ENCODE measurements at regions not wholly inside any gene's neighbourhood (a gene's known extent, or its start where the extent isn't known, plus 50 kb on each side); places are given as distances from the start of the nearest gene placed in this dataset.

DNA sequence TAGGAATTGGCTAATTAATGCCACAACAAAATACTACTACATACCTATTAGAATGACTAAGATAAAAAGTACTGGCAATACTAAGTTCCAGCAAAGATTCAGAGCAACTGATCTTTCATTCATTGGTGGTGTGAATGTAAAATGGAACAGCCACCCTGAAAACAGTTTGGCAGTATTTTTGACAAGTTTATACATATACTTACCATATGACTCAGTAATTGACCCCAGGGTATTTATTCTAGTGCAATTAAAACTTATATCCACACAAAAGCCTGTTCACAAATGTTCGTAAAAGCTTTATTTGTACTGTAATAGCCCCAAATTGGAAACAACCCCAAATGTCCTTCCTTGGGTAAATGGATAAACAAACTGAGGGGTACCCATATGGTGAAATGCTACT is 270.8 kb upstream of the ACTBL2 start:
- H3K27me3 ChIP-seq = no peaks in the 10 kb centered on the region

DNA sequence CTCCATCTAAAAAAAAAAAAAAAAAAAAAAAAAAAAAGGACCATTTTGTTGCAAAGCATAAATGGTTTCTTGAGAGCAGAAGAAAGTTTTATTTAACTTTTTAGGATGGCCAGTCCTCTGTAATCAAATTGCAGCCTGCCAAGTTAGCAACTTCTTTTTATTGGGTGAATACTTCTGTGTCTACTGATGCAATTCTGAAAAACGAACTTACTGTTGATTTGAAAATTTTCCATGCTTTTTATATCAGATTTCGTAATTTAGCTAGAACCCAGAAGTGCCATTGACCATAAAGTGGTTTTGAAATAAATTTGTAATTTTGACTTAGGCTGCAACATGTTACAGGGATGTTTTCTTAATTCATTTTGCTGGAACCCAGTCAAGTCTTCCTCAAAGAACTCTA is 269.1 kb upstream of the ACTBL2 start:
- no peak overlapping the region for H3K27ac ChIP-seq
- no peak for DNase-seq
- peaks cover 0 to 5% (median 0%) of the 10 kb centered on the region in 4 donors for H3K4me1 ChIP-seq
- intact Hi-C loops (cut with DNase I; ENCODE audit: low total_unique reads) = no loop called here
- H3K4me3 ChIP-seq = no peak overlapping the region
- H3K9me3 ChIP-seq = no peaks in the 10 kb centered on the region
- TF ChIP-seq, protein P1, sequence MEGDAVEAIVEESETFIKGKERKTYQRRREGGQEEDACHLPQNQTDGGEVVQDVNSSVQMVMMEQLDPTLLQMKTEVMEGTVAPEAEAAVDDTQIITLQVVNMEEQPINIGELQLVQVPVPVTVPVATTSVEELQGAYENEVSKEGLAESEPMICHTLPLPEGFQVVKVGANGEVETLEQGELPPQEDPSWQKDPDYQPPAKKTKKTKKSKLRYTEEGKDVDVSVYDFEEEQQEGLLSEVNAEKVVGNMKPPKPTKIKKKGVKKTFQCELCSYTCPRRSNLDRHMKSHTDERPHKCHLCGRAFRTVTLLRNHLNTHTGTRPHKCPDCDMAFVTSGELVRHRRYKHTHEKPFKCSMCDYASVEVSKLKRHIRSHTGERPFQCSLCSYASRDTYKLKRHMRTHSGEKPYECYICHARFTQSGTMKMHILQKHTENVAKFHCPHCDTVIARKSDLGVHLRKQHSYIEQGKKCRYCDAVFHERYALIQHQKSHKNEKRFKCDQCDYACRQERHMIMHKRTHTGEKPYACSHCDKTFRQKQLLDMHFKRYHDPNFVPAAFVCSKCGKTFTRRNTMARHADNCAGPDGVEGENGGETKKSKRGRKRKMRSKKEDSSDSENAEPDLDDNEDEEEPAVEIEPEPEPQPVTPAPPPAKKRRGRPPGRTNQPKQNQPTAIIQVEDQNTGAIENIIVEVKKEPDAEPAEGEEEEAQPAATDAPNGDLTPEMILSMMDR (IDR thresholded peaks at IDR 0.05) = no peak
- no peaks in the 10 kb centered on the region for H3K27me3 ChIP-seq
- H3K36me3 ChIP-seq = no peaks in the 10 kb centered on the region

More for the DNA sequence above, 270.8 kb upstream of the ACTBL2 start:
- no peaks in the 10 kb centered on the region for H3K9me3 ChIP-seq
- H3K27ac ChIP-seq = no peak overlapping the region
- H3K4me3 ChIP-seq = no peak overlapping the region
- DNase-seq = no peak
- H3K36me3 ChIP-seq = no peaks in the 10 kb centered on the region
- intact Hi-C loops (cut with DNase I; ENCODE audit: low total_unique reads) = no loop called here
- H3K4me1 ChIP-seq = peaks cover 0 to 5% (median 0%) of the 10 kb centered on the region in 4 donors
- TF ChIP-seq, protein P1 (IDR thresholded peaks at IDR 0.05) = no peak

DNA sequence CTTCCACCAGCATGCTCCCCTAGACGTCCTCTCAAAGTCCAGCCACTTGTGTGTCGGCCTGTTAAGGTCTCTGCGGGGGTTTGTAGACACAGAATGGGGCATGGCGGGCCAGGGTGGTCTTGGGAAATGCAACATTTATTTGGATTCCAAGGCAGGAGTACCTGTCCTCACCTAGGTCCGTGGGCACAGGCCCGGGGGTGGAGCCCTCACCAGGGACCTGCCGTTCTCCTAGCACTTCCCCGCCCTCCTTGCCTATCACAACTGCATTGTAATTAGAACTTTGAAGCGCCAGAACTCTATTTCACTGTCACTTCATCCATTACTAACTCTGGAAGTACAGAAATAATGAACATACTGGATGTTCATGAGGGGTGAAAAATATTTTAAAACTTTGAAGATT is 268.3 kb upstream of the ACTBL2 start:
- Histone ChIP-seq H3K4me1 (peaks cover 0 to 5% (median 0%) of the 10 kb centered on the region in 4 donors), H3K36me3 (no peaks in the 10 kb centered on the region), H3K9me3 (no peaks in the 10 kb centered on the region), H3K27me3 (no peaks in the 10 kb centered on the region), H3K27ac (no peak overlapping the region), H3K4me3 (no peak overlapping the region)
- intact Hi-C loops (cut with DNase I; ENCODE audit: low total_unique reads) = no loop called here
- no peak for DNase-seq
- TF ChIP-seq, protein P1 (IDR thresholded peaks at IDR 0.05) = no peak

DNA sequence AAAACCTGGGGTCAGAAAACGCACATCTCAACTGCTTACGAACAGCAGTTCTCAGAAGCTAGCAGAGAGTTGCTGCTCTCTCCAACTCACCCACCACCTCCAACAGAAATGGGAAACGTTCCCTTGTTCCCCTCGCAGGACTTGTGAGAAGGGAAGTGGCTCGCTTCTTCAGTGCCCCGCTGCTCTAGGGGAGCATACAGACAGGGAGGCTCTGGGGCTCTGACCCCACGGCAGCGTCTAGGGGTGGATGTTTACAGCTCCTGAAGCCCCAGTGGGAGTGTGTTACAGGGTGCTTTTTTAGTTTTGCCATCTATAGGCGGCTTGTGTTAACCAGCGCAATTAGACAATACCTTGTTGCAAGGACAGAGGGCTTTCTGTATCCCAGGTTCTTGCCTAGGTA is 267.7 kb upstream of the ACTBL2 start:
- no peak overlapping the region for H3K27ac ChIP-seq
- H3K4me1 ChIP-seq = peaks cover 0 to 5% (median 0%) of the 10 kb centered on the region in 4 donors
- H3K9me3 ChIP-seq = no peaks in the 10 kb centered on the region
- H3K27me3 ChIP-seq = no peaks in the 10 kb centered on the region
- no peaks in the 10 kb centered on the region for H3K36me3 ChIP-seq
- TF ChIP-seq, protein P1 (IDR thresholded peaks at IDR 0.05) = no peak
- intact Hi-C loops (cut with DNase I; ENCODE audit: low total_unique reads) = no loop called here
- H3K4me3 ChIP-seq = no peak overlapping the region
- no peak for DNase-seq

DNA sequence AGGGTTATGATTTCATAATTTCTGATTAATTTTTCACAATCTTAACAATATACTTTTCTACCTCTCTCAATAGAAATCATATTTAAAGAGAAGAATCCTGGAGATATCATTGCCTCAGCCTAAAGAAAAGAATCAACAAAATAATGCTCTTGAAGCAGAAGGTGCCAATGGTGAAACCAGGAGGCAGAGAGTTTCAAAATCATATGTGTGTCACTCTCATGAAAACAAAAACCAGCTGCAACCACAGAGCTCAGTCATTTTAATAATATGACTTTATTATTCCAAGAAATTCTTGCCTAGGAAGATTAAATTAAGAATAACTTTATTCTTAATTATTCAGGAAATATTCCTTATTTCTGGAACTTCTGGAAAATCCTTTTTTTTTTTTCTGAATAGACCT is 266.8 kb upstream of the ACTBL2 start:
- intact Hi-C loops (cut with DNase I; ENCODE audit: low total_unique reads) = no loop called here
- Histone ChIP-seq H3K27me3 (no peaks in the 10 kb centered on the region), H3K36me3 (no peaks in the 10 kb centered on the region), H3K4me1 (peaks cover 0 to 5% (median 0%) of the 10 kb centered on the region in 4 donors), H3K9me3 (no peaks in the 10 kb centered on the region), H3K4me3 (no peak overlapping the region), H3K27ac (no peak overlapping the region)
- no peak for DNase-seq
- TF ChIP-seq, protein P1 (IDR thresholded peaks at IDR 0.05) = no peak

Measured in tibial artery (tissue), 4 donors.